Testis (tissue), 2 donors: ENCODE measurements at regions not wholly inside any gene's neighbourhood (a gene's known extent, or its start where the extent isn't known, plus 50 kb on each side); places are given as distances from the start of the nearest gene placed in this dataset.

Source experiments
- DNase-seq: peaks from one replicate; pipeline ENCODE4 v3.0.0-alpha.2; 2019
- H3K27ac ChIP-seq, 2 donors: fragments of 200-600 bp; sonication (generic); one replicate each; pipeline ENCODE4 v1.5.1; 2019
- H3K27me3 ChIP-seq: fragments of 200-600 bp; sonication (generic); one replicate; pipeline ENCODE4 v1.5.1; 2019
- H3K36me3 ChIP-seq: fragments of 200-600 bp; sonication (generic); one replicate; pipeline ENCODE4 v1.5.1; 2017; ENCODE audit warnings: low read depth; ENCODE audit errors: missing control alignments
- H3K4me1 ChIP-seq: fragments of 200-600 bp; sonication (generic); one replicate; pipeline ENCODE4 v1.5.1; 2019
- H3K4me3 ChIP-seq, 2 donors: fragments of 200-600 bp; sonication (generic); one replicate each; pipeline ENCODE4 v1.5.1; 2017 to 2019
- H3K9me3 ChIP-seq: fragments of 200-600 bp; sonication (generic); one replicate; pipeline ENCODE4 v1.5.1; 2017
- CTCF ChIP-seq, 3 experiments: fragments of 450-650 bp in 2 of 3; fragments of 200-600 bp in 1 of 3; sonication (generic) in 1 of 3; IDR thresholded peaks; one replicate each; pipeline ENCODE4 v1.5.1; 2016 to 2019; ENCODE audit warnings: antibody characterized with exemption in 3 of 3, mild to moderate bottlenecking in 2 of 3, moderate library complexity in 1 of 3
- POLR2A ChIP-seq: fragments of 450-650 bp; IDR thresholded peaks from one replicate; pipeline ENCODE4 v1.6.1; 2017; ENCODE audit warnings: antibody characterized with exemption, mild to moderate bottlenecking, moderate library complexity
- WGBS, 2 donors: methylation state at CpG; one replicate each; pipeline ENCODE4 v1.1.5; 2018; 5-methylcytosine and 5-hydroxymethylcytosine counted together
- intact Hi-C: fragments of 100-400 bp; cut with DNase I; formaldehyde crosslinking; loops from one replicate; pipeline ENCODE4 v1.15.1; 2023; ENCODE audit warnings: low total_unique reads

GRCh38 chr5:98698359-98698758 is 75.1 kb upstream of the RGMB start:
- no peaks in the 10 kb centered on the region for H3K36me3 ChIP-seq
- no peaks in the 10 kb centered on the region for H3K9me3 ChIP-seq
- H3K4me1 ChIP-seq = no peaks in the 10 kb centered on the region
- intact Hi-C loops = no loop called here
- TF ChIP-seq POLR2A (no peak), CTCF (IDR thresholded peaks at IDR 0.05) (no peak)
- H3K4me3 ChIP-seq = no peak overlapping the region
- no peak overlapping the region for H3K27ac ChIP-seq
- DNase-seq = no peak
- no peaks in the 10 kb centered on the region for H3K27me3 ChIP-seq

GRCh38 chr5:98700730-98701129 is 72.7 kb upstream of the RGMB start:
- no peak overlapping the region for H3K4me3 ChIP-seq
- 92 to 100% methylated on average over 1 to 2 of the region's 2 CpGs for WGBS, 2 donors
- H3K27me3 ChIP-seq = no peaks in the 10 kb centered on the region
- intact Hi-C loops = no loop called here
- H3K4me1 ChIP-seq = no peaks in the 10 kb centered on the region
- H3K9me3 ChIP-seq = no peaks in the 10 kb centered on the region
- no peak for TF ChIP-seq POLR2A
- TF ChIP-seq CTCF (IDR thresholded peaks at IDR 0.05) = no peak
- no peaks in the 10 kb centered on the region for H3K36me3 ChIP-seq
- no peak overlapping the region for H3K27ac ChIP-seq
- no peak for DNase-seq

GRCh38 chr5:98705841-98706240 is 67.6 kb upstream of the RGMB start:
- H3K4me1 ChIP-seq = no peaks in the 10 kb centered on the region
- no peak for DNase-seq
- no peak overlapping the region for H3K27ac ChIP-seq
- H3K4me3 ChIP-seq = no peak overlapping the region
- no peaks in the 10 kb centered on the region for H3K9me3 ChIP-seq
- TF ChIP-seq CTCF (IDR thresholded peaks at IDR 0.05) = no peak
- no peak for TF ChIP-seq POLR2A
- 81 to 83% methylated on average over 2 of the region's 2 CpGs for WGBS, 2 donors
- H3K27me3 ChIP-seq = no peaks in the 10 kb centered on the region
- no peaks in the 10 kb centered on the region for H3K36me3 ChIP-seq
- intact Hi-C loops = no loop called here

- Histone ChIP-seq H3K4me1 (no peaks in the 10 kb centered on the region), H3K9me3 (no peaks in the 10 kb centered on the region), H3K27ac (no peak overlapping the region), H3K36me3 (no peaks in the 10 kb centered on the region), H3K4me3 (no peak overlapping the region), H3K27me3 (no peaks in the 10 kb centered on the region)
- TF ChIP-seq POLR2A (no peak), CTCF (IDR thresholded peaks at IDR 0.05) (no peak)
- WGBS, 2 donors = 42 to 45% methylated on average over 1 of the region's 1 CpG
- DNase-seq = no peak
- intact Hi-C loops = no loop called here
Observed at GRCh38 chr5:98709681-98710080, 63.8 kb upstream of the RGMB start.

GRCh38 chr5:98713027-98713426 is 60.4 kb upstream of the RGMB start:
- H3K4me3 ChIP-seq = no peak overlapping the region
- DNase-seq = no peak
- no peaks in the 10 kb centered on the region for H3K27me3 ChIP-seq
- no peaks in the 10 kb centered on the region for H3K36me3 ChIP-seq
- H3K9me3 ChIP-seq = no peaks in the 10 kb centered on the region
- intact Hi-C loops = no loop called here
- no peak overlapping the region for H3K27ac ChIP-seq
- no peaks in the 10 kb centered on the region for H3K4me1 ChIP-seq
- no peak for TF ChIP-seq POLR2A
